MM.1S (cell line): ENCODE measurements at regions not wholly inside any gene's neighbourhood (a gene's known extent, or its start where the extent isn't known, plus 50 kb on each side); places are given as distances from the start of the nearest gene placed in this dataset.

Experiments used
- EZH2 ChIP-seq: fragments of 300-600 bp; sonication (generic); optimal IDR thresholded peaks from 2 replicates; pipeline ENCODE3; 2017; ENCODE audit warnings: low read depth, mild to moderate bottlenecking, antibody characterized with exemption, low read length, mixed read lengths
- TF ChIP-seq, protein P1 (sequence below): fragments of 300-600 bp; sonication (generic); IDR thresholded peaks from 2 replicates; pipeline ENCODE4 v1.5.1; 2016; ENCODE audit warnings: antibody characterized with exemption, low read length, mixed read lengths

DNA sequence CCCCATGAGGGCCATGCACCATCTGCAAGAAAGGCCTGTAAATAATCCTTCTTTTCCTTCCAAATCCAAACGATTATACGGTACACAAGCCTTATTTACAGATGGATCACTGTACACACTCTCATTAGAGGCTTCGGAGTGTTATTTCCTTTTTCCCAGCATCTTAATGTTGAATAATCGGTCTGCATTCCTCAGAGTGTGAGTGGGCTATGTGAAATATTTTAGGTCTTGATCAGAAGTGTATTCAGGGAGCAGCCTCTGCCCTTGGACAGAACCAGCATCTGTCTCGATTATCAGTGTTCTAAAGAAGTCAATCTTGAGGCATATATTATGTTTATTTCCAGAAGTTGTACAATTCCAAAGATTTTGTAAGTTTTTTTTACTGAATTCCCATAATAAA is 340.6 kb downstream of the SEC23A start:
- TF ChIP-seq, protein P1, sequence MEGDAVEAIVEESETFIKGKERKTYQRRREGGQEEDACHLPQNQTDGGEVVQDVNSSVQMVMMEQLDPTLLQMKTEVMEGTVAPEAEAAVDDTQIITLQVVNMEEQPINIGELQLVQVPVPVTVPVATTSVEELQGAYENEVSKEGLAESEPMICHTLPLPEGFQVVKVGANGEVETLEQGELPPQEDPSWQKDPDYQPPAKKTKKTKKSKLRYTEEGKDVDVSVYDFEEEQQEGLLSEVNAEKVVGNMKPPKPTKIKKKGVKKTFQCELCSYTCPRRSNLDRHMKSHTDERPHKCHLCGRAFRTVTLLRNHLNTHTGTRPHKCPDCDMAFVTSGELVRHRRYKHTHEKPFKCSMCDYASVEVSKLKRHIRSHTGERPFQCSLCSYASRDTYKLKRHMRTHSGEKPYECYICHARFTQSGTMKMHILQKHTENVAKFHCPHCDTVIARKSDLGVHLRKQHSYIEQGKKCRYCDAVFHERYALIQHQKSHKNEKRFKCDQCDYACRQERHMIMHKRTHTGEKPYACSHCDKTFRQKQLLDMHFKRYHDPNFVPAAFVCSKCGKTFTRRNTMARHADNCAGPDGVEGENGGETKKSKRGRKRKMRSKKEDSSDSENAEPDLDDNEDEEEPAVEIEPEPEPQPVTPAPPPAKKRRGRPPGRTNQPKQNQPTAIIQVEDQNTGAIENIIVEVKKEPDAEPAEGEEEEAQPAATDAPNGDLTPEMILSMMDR = no peak
- no peak for TF ChIP-seq EZH2
